ENCODE measurements at regions not wholly inside any gene's neighbourhood (a gene's known extent, or its start where the extent isn't known, plus 50 kb on each side); places are given as distances from the start of the nearest gene placed in this dataset.

DNA sequence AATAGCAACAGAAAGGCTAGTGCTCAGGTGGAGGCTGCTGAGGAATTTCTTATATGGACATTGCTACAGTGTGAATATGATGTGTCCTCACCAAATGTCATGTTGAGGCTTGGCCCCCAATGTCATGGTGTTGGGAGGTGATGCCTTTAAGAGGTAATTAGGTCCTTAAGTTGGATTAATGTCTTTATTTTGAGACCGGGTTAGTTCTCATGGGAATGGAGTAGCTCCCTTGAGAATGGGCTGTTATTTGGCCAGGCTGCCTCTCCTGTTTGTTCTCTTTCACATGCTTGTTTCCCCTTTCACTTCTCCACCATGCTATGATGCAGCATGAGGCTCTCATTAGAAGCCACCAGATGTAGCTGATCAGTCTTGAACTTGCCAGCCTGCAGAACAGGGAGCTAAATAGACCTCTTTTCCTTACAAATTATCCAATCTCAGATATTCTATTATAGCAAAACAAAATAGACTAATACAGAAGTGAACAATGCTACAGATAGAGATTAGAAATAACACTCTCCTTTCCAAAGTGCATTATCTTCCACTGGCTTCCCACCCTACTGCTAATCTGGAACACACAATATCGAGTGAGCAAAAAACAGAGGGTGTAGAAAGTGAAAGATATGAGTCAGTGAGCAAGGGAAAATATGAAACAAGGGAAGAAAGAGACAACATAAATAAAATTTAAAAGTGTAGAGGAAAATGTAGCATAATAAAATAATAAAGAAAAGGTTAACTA lies 160.2 kb downstream of the NTMT2 start:
- no peak for TF ChIP-seq POLR2A (IDR thresholded peaks at IDR 0.05)
- TF ChIP-seq, protein P1, sequence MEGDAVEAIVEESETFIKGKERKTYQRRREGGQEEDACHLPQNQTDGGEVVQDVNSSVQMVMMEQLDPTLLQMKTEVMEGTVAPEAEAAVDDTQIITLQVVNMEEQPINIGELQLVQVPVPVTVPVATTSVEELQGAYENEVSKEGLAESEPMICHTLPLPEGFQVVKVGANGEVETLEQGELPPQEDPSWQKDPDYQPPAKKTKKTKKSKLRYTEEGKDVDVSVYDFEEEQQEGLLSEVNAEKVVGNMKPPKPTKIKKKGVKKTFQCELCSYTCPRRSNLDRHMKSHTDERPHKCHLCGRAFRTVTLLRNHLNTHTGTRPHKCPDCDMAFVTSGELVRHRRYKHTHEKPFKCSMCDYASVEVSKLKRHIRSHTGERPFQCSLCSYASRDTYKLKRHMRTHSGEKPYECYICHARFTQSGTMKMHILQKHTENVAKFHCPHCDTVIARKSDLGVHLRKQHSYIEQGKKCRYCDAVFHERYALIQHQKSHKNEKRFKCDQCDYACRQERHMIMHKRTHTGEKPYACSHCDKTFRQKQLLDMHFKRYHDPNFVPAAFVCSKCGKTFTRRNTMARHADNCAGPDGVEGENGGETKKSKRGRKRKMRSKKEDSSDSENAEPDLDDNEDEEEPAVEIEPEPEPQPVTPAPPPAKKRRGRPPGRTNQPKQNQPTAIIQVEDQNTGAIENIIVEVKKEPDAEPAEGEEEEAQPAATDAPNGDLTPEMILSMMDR (IDR thresholded peaks at IDR 0.05) = no peak
